ENCODE measurements at regions not wholly inside any gene's neighbourhood (a gene's known extent, or its start where the extent isn't known, plus 50 kb on each side); places are given as distances from the start of the nearest gene placed in this dataset.
A peak's percentile ranks its signal among the peaks of the same experiment; 100 is the strongest.

DNA sequence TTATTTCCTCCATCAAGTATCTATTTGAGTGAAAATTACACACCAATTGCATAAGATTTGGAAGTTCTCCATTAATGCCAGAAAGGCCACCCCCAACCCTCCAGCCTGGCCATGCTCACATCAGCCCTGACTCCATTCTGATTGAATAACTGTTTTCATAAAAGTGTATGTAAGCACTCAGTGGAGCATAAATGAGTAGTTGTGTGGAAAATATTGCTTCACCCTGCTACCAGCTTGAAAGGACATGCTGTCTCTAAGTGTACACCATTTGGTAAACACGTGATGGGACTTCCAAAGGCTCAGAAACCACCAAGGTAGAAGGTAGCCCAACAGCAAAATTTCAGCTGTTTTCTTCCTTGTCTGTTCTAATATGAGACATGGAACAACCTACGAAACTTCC, 393.8 kb downstream of the ZNF385D start:
- Histone ChIP-seq H3K9me3 (no peaks in the 10 kb centered on the region), H3K4me1 (no peaks in the 10 kb centered on the region), H3K27me3 (no peaks in the 10 kb centered on the region), H3K36me3 (no peaks in the 10 kb centered on the region), H3K27ac (no peak overlapping the region), H3K4me3 (replicated peaks in 1 of 3) (no peak overlapping the region)
- 64 to 74% methylated on average over 2 of the region's 2 CpGs for WGBS, 2 donors
- intact Hi-C loops (cut with DNase I): no loop called here
- TF ChIP-seq CTCF (IDR thresholded peaks at IDR 0.05): no peak
- TF ChIP-seq POLR2A (IDR thresholded peaks at IDR 0.05): no peak
- peak; percentile 17 to 31 for DNase-seq

GRCh38 chr3:21356402-21356801, 394.6 kb downstream of the ZNF385D start:
- 75 to 88% methylated on average over 4 of the region's 4 CpGs for WGBS, 2 donors

DNA sequence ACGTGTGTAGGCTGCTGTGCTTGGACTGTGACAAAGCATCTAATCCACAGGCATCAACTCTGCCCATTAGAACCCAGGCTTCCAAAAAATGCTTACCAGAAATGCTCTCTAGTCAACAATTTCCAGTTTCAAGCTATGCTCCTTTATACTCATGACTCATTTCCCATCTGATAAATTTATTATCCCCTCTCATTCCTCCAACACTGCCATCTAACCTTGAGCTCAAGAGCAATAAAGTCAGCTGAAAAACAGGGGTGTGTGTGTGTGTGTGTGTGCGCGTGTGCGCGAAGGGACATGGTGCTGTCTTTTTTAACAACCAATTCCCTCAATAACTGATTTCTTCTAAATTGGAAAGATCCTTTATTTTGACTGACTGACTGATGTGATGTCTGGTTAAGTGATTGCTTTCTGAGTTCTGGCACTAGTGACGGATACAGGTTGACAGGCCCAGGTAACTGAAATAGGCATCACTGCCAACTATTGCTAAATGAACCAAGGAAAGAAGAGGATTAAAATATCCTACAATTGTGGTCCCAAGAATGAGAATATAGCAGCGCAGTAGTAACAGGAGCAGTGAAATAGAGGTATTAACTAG, 405.5 kb downstream of the ZNF385D start:
- Histone ChIP-seq H3K9me3 (no peaks in the 10 kb centered on the region), H3K4me1 (no peaks in the 10 kb centered on the region), H3K27ac (no peak overlapping the region), H3K4me3 (replicated peaks in 1 of 3) (no peak overlapping the region), H3K27me3 (no peaks in the 10 kb centered on the region), H3K36me3 (no peaks in the 10 kb centered on the region)
- no peak for DNase-seq
- WGBS, 2 donors: 85 to 97% methylated on average over 7 of the region's 7 CpGs
- TF ChIP-seq CTCF (IDR thresholded peaks at IDR 0.05): no peak
- no peak for TF ChIP-seq POLR2A (IDR thresholded peaks at IDR 0.05)
- intact Hi-C loops (cut with DNase I): no loop called here

More at GRCh38 chr3:21356402-21356801, 394.6 kb downstream of the ZNF385D start:
- no peak overlapping the region for H3K4me3 ChIP-seq (replicated peaks in 1 of 3)
- H3K4me1 ChIP-seq: no peaks in the 10 kb centered on the region
- DNase-seq: no peak
- no peaks in the 10 kb centered on the region for H3K9me3 ChIP-seq
- TF ChIP-seq CTCF (IDR thresholded peaks at IDR 0.05): no peak
- TF ChIP-seq POLR2A (IDR thresholded peaks at IDR 0.05): no peak
- H3K27me3 ChIP-seq: no peaks in the 10 kb centered on the region
- intact Hi-C loops (cut with DNase I): no loop called here
- H3K27ac ChIP-seq: no peak overlapping the region
- H3K36me3 ChIP-seq: no peaks in the 10 kb centered on the region

DNA sequence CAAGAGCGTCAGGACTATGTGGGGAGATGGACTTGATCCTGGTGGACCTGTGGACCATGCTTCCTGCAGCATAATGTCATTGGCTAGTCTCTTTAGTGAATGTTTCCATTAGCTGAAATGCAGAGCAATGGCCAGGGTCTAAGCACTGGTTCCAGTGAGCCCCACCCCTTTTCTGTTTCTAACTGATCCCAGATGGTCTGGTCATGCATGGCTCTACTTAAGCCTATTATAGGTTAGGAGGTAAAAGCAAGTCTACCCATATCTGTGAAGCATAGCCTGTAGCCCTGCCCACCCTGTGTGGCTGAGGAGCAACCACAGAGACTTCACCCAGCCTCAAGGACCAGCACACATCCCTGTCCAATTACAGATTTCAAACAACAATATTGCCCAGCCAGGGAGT, 419.2 kb downstream of the ZNF385D start:
- intact Hi-C loops (cut with DNase I): no loop called here
- Histone ChIP-seq H3K9me3 (no peaks in the 10 kb centered on the region), H3K27ac (no peak overlapping the region), H3K36me3 (no peaks in the 10 kb centered on the region), H3K27me3 (no peaks in the 10 kb centered on the region), H3K4me3 (replicated peaks in 1 of 3) (no peak overlapping the region), H3K4me1 (no peaks in the 10 kb centered on the region)
- DNase-seq: no peak
- no peak for TF ChIP-seq CTCF (IDR thresholded peaks at IDR 0.05)
- 80 to 100% methylated on average over 1 of the region's 1 CpG for WGBS, 2 donors

DNA sequence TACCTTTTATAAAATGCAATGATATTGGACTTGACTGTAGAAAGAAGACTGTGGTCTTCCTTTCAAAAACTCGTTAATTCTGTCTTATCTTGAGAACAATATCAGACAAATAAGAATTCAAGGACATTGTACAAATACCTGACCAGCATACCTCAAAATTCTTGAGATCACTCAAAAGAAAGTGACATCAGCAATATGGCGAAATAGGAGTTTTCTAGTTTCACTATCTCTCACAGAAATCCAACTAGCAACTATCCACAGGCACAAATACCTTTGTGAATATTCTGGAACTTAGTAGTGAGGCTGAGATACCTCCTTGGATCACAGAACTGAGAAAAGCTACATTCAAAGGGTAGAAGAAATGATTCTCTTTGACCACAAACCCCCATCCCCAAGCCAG, 419.7 kb downstream of the ZNF385D start:
- Histone ChIP-seq H3K9me3 (no peaks in the 10 kb centered on the region), H3K4me1 (no peaks in the 10 kb centered on the region), H3K36me3 (no peaks in the 10 kb centered on the region), H3K27me3 (no peaks in the 10 kb centered on the region), H3K27ac (no peak overlapping the region), H3K4me3 (replicated peaks in 1 of 3) (no peak overlapping the region)
- intact Hi-C loops (cut with DNase I): no loop called here
- no peak for DNase-seq
- 61 to 65% methylated on average over 2 of the region's 2 CpGs for WGBS, 2 donors
- TF ChIP-seq POLR2A (IDR thresholded peaks at IDR 0.05) (no peak), CTCF (IDR thresholded peaks at IDR 0.05) (no peak)

Measured in thyroid gland (tissue), 4 donors.